Sigmoid colon (tissue), 4 donors: ENCODE measurements at regions not wholly inside any gene's neighbourhood (a gene's known extent, or its start where the extent isn't known, plus 50 kb on each side); places are given as distances from the start of the nearest gene placed in this dataset.

Experiments
- CTCF ChIP-seq, 4 experiments: fragments of 450-650 bp in 3 of 4; fragments of 200-600 bp in 1 of 4; IDR thresholded peaks; one replicate each; pipeline ENCODE4 v1.5.1; 2016 to 2019; ENCODE audit warnings: antibody characterized with exemption in 4 of 4, mild to moderate bottlenecking in 3 of 4, moderate library complexity in 2 of 4
- EP300 ChIP-seq, 4 donors: sonication (generic); formaldehyde crosslinking; IDR thresholded peaks; one replicate each; pipeline ENCODE4 v1.6.1; 2017; ENCODE audit warnings: antibody characterized with exemption in 4 of 4
- POLR2A ChIP-seq, 2 donors: fragments of 450-650 bp; IDR thresholded peaks; one replicate each; pipeline ENCODE4 v1.6.1; 2016; ENCODE audit warnings: antibody characterized with exemption in 2 of 2, mild to moderate bottlenecking in 2 of 2, moderate library complexity in 2 of 2

- TF ChIP-seq CTCF (IDR thresholded peaks at IDR 0.05) (no peak), POLR2A (IDR thresholded peaks at IDR 0.05) (no peak), EP300 (IDR thresholded peaks at IDR 0.05) (no peak)
These were observed 82.7 kb upstream of the ARMC2 start for GRCh38 chr6:108765495-108765894.
